OCI-LY3 (cell line): ENCODE measurements at regions not wholly inside any gene's neighbourhood (a gene's known extent, or its start where the extent isn't known, plus 50 kb on each side); places are given as distances from the start of the nearest gene placed in this dataset.

Experiments used
- H2AFZ ChIP-seq: fragments of 200-600, 300-600 bp; shearing (Covaris generic); 2 replicates; pipeline ENCODE4 v1.6.0; 2014; ENCODE audit warnings: antibody characterized with exemption, low read depth, low read length
- H3K27ac ChIP-seq: fragments of 200-600, 300-600 bp; sonication (generic); 2 replicates; pipeline ENCODE4 v1.5.1; 2014; ENCODE audit warnings: mild to moderate bottlenecking, low read length, moderate library complexity, mixed read lengths
- H3K27me3 ChIP-seq: fragments of 200-600, 300-600 bp; sonication (generic); 2 replicates; pipeline ENCODE4 v1.6.1; 2014; ENCODE audit warnings: low read depth, low read length, mixed read lengths
- H3K36me3 ChIP-seq: fragments of 200-600, 300-600 bp; sonication (generic); replicated peaks from 2 replicates; pipeline ENCODE3; 2014; ENCODE audit warnings: low read depth, low read length, mixed read lengths
- H3K4me1 ChIP-seq: fragments of 300-600, 200-600 bp; sonication (generic); 2 replicates; pipeline ENCODE4 v1.6.1; 2014; ENCODE audit warnings: low read length, mixed read lengths
- H3K4me2 ChIP-seq: fragments of 200-600, 300-600 bp; sonication (generic); 2 replicates; pipeline ENCODE4 v1.6.1; 2014; ENCODE audit warnings: low read length, mixed read lengths
- H3K4me3 ChIP-seq: fragments of 300-600, 200-600 bp; sonication (generic); 2 replicates; pipeline ENCODE4 v1.5.1; 2014; ENCODE audit warnings: antibody characterized with exemption, mild to moderate bottlenecking, low read length, moderate library complexity
- H3K79me2 ChIP-seq: fragments of 300-600, 200-600 bp; shearing (Covaris generic); 2 replicates; pipeline ENCODE4 v1.6.1; 2014; ENCODE audit warnings: mild to moderate bottlenecking, low read length, mixed read lengths
- H3K9ac ChIP-seq: fragments of 300-600, 200-600 bp; shearing (Covaris generic); 2 replicates; pipeline ENCODE4 v1.6.0; 2014; ENCODE audit warnings: mild to moderate bottlenecking, low read length, moderate library complexity
- H3K9me3 ChIP-seq: fragments of 200-600, 300-600 bp; shearing (Covaris generic); 2 replicates; pipeline ENCODE4 v1.6.1; 2014; ENCODE audit warnings: low read length, mixed read lengths; ENCODE audit not compliant: insufficient read depth
- H4K20me1 ChIP-seq: fragments of 200-600, 300-600 bp; sonication (generic); 2 replicates; pipeline ENCODE4 v1.6.1; 2016; ENCODE audit warnings: low read length, mixed read lengths; ENCODE audit not compliant: insufficient read depth
- EZH2phosphoT487 ChIP-seq: fragments of 200-600 bp; shearing (Covaris generic); IDR thresholded peaks from 2 replicates; pipeline ENCODE4 v1.6.1; 2018; ENCODE audit warnings: antibody characterized with exemption, mixed run types, low read depth
- TF ChIP-seq, protein P1 (sequence below): fragments of 200-600, 300-600 bp; sonication (generic); IDR thresholded peaks from 2 replicates; pipeline ENCODE4 v1.5.1; 2014; ENCODE audit warnings: antibody characterized with exemption, low read length, low read depth

DNA sequence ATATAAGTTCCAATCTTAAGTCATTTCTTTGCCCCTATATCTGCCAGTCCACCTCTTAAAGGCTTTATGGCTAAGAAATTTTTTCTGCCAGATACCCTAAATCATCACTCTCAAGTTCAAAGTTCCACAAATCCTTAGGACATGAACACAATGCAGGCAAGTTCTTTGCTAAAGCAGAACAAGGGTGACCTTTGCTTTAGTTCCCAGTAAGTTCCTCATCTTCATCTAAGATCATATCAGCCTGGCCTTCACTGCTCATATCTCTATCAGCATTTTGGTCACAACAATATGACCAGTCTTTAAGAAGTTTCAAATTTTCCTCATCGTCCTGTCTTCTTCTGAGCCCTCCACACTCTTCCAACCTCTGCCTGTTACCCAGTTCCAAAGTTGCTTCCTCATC lies 402.2 kb upstream of the RUNX1 start:
- Histone ChIP-seq H3K79me2 (no peaks in the 10 kb centered on the region), H3K27ac (no peak overlapping the region), H3K27me3 (no peaks in the 10 kb centered on the region), H3K36me3 (no peaks in the 10 kb centered on the region), H2AFZ (no peak overlapping the region), H3K4me1 (no peaks in the 10 kb centered on the region), H3K9me3 (no peaks in the 10 kb centered on the region), H3K4me3 (no peak overlapping the region), H3K4me2 (no peak overlapping the region), H3K9ac (no peak overlapping the region), H4K20me1 (no peaks in the 10 kb centered on the region)
- no peak for TF ChIP-seq EZH2phosphoT487
- TF ChIP-seq, protein P1, sequence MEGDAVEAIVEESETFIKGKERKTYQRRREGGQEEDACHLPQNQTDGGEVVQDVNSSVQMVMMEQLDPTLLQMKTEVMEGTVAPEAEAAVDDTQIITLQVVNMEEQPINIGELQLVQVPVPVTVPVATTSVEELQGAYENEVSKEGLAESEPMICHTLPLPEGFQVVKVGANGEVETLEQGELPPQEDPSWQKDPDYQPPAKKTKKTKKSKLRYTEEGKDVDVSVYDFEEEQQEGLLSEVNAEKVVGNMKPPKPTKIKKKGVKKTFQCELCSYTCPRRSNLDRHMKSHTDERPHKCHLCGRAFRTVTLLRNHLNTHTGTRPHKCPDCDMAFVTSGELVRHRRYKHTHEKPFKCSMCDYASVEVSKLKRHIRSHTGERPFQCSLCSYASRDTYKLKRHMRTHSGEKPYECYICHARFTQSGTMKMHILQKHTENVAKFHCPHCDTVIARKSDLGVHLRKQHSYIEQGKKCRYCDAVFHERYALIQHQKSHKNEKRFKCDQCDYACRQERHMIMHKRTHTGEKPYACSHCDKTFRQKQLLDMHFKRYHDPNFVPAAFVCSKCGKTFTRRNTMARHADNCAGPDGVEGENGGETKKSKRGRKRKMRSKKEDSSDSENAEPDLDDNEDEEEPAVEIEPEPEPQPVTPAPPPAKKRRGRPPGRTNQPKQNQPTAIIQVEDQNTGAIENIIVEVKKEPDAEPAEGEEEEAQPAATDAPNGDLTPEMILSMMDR = no peak

DNA sequence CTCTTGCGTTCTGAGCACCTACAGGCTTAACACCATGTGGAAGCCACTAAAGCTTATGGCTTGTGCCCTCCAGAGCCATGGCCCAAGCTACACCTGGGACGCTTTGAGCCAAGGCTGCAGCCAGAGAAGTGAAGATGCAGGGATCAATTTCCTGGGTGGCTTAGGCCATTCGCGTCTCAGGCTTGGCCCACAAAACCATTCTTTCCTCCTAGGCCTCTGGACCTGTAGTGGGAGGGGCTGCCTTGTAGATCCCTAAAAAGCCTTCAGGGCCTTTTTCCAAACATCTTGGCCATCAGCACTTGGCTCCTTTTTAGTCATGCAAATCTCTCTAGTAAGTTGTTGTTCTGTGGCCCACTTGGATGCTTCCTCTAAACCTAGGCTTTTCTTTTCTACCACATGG lies 401.7 kb upstream of the RUNX1 start:
- no peaks in the 10 kb centered on the region for H3K27me3 ChIP-seq
- H3K4me3 ChIP-seq = no peak overlapping the region
- H2AFZ ChIP-seq = no peak overlapping the region
- H4K20me1 ChIP-seq = no peaks in the 10 kb centered on the region
- no peak overlapping the region for H3K9ac ChIP-seq
- H3K9me3 ChIP-seq = no peaks in the 10 kb centered on the region
- no peaks in the 10 kb centered on the region for H3K4me1 ChIP-seq
- H3K4me2 ChIP-seq = no peak overlapping the region
- no peak for TF ChIP-seq EZH2phosphoT487
- TF ChIP-seq, protein P1 = no peak
- H3K36me3 ChIP-seq = no peaks in the 10 kb centered on the region
- H3K79me2 ChIP-seq = no peaks in the 10 kb centered on the region
- no peak overlapping the region for H3K27ac ChIP-seq

DNA sequence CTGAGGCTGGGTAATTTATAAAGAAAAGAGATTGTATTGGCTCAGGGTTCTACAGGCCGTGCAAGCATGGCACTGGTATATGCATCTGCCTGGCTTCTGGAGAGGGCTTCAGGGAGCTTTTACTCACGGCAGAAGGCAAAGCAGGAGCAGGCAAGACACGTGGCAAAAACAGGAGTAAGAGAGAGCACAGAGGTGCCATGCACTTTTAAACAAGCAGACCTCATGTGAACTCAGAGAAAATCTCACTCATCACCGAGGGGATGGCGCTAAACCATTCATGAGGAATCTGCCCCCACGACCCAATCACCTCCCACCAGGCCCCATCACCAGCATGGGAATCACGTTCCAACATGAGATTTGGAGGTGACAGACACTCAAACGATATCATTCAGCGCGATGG lies 400.7 kb upstream of the RUNX1 start:
- no peaks in the 10 kb centered on the region for H3K4me1 ChIP-seq
- H3K36me3 ChIP-seq = no peaks in the 10 kb centered on the region
- H3K4me3 ChIP-seq = no peak overlapping the region
- TF ChIP-seq EZH2phosphoT487 = no peak
- TF ChIP-seq, protein P1 = no peak
- no peak overlapping the region for H3K4me2 ChIP-seq
- no peaks in the 10 kb centered on the region for H3K9me3 ChIP-seq
- H2AFZ ChIP-seq = no peak overlapping the region
- H3K27me3 ChIP-seq = no peaks in the 10 kb centered on the region
- H4K20me1 ChIP-seq = no peaks in the 10 kb centered on the region
- no peak overlapping the region for H3K27ac ChIP-seq
- H3K9ac ChIP-seq = no peak overlapping the region
- H3K79me2 ChIP-seq = no peaks in the 10 kb centered on the region

DNA sequence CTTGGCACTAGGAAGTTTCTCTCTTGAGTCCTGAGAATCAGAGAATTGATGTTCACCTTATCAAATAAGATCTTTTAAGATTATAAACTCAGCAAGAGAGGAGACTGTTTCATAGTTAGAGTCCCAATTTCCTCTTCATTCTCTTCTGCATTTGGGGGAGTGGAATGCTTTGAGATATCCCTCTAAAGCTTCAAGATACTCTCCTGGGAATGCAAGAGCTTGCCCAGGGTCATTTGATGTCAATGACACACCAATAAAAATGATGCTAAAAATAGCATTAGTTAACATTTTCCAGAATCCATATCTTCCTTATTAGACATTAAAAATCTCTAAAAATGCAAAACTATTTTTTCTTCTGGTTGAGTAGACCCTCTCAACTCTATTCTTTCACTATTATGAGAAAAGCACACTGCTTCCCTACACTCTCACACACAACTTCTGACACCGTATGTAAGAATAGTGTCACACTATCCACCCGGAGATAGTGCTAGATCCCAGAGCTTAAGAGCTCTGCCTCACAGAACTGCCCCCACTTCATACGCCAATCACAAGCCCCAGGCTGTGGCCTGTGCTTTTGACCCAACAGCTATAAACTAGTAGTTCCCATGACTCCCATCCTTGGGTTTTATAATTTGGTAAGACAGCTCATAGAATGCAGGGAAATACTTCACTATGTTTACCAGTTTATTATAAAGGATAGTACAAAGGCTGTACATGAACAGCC lies 399.9 kb upstream of the RUNX1 start:
- no peaks in the 10 kb centered on the region for H3K36me3 ChIP-seq
- TF ChIP-seq, protein P1 = no peak
- no peak for TF ChIP-seq EZH2phosphoT487
- no peak overlapping the region for H3K4me3 ChIP-seq
- H2AFZ ChIP-seq = no peak overlapping the region
- H4K20me1 ChIP-seq = no peaks in the 10 kb centered on the region
- peaks cover 7% of the 10 kb centered on the region; the same call in 1 of the 2 replicates for H3K27me3 ChIP-seq
- no peak overlapping the region for H3K27ac ChIP-seq
- H3K4me1 ChIP-seq = no peaks in the 10 kb centered on the region
- no peak overlapping the region for H3K9ac ChIP-seq
- H3K9me3 ChIP-seq = no peaks in the 10 kb centered on the region
- H3K79me2 ChIP-seq = no peaks in the 10 kb centered on the region
- no peak overlapping the region for H3K4me2 ChIP-seq
